ENCODE measurements at regions not wholly inside any gene's neighbourhood (a gene's known extent, or its start where the extent isn't known, plus 50 kb on each side); places are given as distances from the start of the nearest gene placed in this dataset.

- no peaks in the 10 kb centered on the region for H3K9me3 Mint-ChIP-seq
- no peak for TF ChIP-seq CTCF (IDR thresholded peaks at IDR 0.05)
- H3K27ac Mint-ChIP-seq, result no peak overlapping the region
- no peaks in the 10 kb centered on the region for H3K36me3 Mint-ChIP-seq (ENCODE audit: low read depth)
- Histone ChIP-seq H3K4me1 (ENCODE audit: insufficient read depth, low read length) (no peaks in the 10 kb centered on the region), H3K27me3 (ENCODE audit: control insufficient read depth in 1 of 2, insufficient read depth in 2 of 2, low read length in 2 of 2) (no peaks in the 10 kb centered on the region), H3K27ac (ENCODE audit: low read depth in 1 of 2, low read length in 2 of 2) (no peak overlapping the region), H3K9me3 (ENCODE audit: control insufficient read depth in 1 of 2, insufficient read depth in 1 of 2, low read length in 2 of 2) (no peaks in the 10 kb centered on the region), H3K36me3 (ENCODE audit: insufficient read depth, low read length) (no peaks in the 10 kb centered on the region), H3K4me3 (ENCODE audit: low read length) (no peak overlapping the region)
- ChIA-PET POLR2A (no interaction called here), CTCF (no interaction called here)
- intact Hi-C loops (cut with DNase I, micrococcal nuclease), result no loop called here
- DNase-seq, result no peak
- ATAC-seq (ENCODE audit: poor library complexity), result no peak
- H3K4me1 Mint-ChIP-seq (ENCODE audit: low read depth), result no peaks in the 10 kb centered on the region
- peaks cover 14% of the 10 kb centered on the region for H3K27me3 Mint-ChIP-seq
- H3K4me3 Mint-ChIP-seq, result no peak overlapping the region
These were observed 93.6 kb downstream of the RPL27A start for GRCh38 chr11:8776209-8776608.

- DNase-seq, result no peak
- TF ChIP-seq CTCF (IDR thresholded peaks at IDR 0.05), result no peak
- ChIA-PET CTCF (interaction anchor here (1.1 kb wide), 1 partner anchor 10 kb away, joined by 3 read pairs; no protein-coding TSS in a partner anchor), POLR2A (no interaction called here)
- intact Hi-C loops (cut with DNase I, micrococcal nuclease), result no loop called here
- no peaks in the 10 kb centered on the region for H3K9me3 ChIP-seq (ENCODE audit: control insufficient read depth in 1 of 2, insufficient read depth in 1 of 2, low read length in 2 of 2)
- H3K4me1 ChIP-seq (ENCODE audit: insufficient read depth, low read length), result no peaks in the 10 kb centered on the region
- H3K4me3 Mint-ChIP-seq, result no peak overlapping the region
- H3K9me3 Mint-ChIP-seq, result no peaks in the 10 kb centered on the region
- H3K27ac Mint-ChIP-seq, result no peak overlapping the region
- ATAC-seq (ENCODE audit: poor library complexity), result no peak
- H3K27me3 ChIP-seq (ENCODE audit: control insufficient read depth in 1 of 2, insufficient read depth in 2 of 2, low read length in 2 of 2), result no peaks in the 10 kb centered on the region
- no peaks in the 10 kb centered on the region for H3K36me3 ChIP-seq (ENCODE audit: insufficient read depth, low read length)
- H3K27me3 Mint-ChIP-seq, result peaks cover 23% of the 10 kb centered on the region
- H3K36me3 Mint-ChIP-seq (ENCODE audit: low read depth), result no peaks in the 10 kb centered on the region
- no peaks in the 10 kb centered on the region for H3K4me1 Mint-ChIP-seq (ENCODE audit: low read depth)
- H3K27ac ChIP-seq (ENCODE audit: low read depth in 1 of 2, low read length in 2 of 2), result no peak overlapping the region
- no peak overlapping the region for H3K4me3 ChIP-seq (ENCODE audit: low read length)
These were observed 95.5 kb downstream of the RPL27A start for GRCh38 chr11:8777907-8778767.

- Histone ChIP-seq H3K36me3 (ENCODE audit: insufficient read depth, low read length) (no peaks in the 10 kb centered on the region), H3K27me3 (ENCODE audit: control insufficient read depth in 1 of 2, insufficient read depth in 2 of 2, low read length in 2 of 2) (no peaks in the 10 kb centered on the region), H3K4me3 (ENCODE audit: low read length) (no peak overlapping the region), H3K4me1 (ENCODE audit: insufficient read depth, low read length) (no peaks in the 10 kb centered on the region), H3K9me3 (ENCODE audit: control insufficient read depth in 1 of 2, insufficient read depth in 1 of 2, low read length in 2 of 2) (no peaks in the 10 kb centered on the region), H3K27ac (ENCODE audit: low read depth in 1 of 2, low read length in 2 of 2) (no peak overlapping the region)
- Mint-ChIP-seq H3K4me3 (no peak overlapping the region), H3K27ac (no peak overlapping the region), H3K36me3 (ENCODE audit: low read depth) (no peaks in the 10 kb centered on the region), H3K9me3 (no peaks in the 10 kb centered on the region), H3K27me3 (peaks cover 23% of the 10 kb centered on the region), H3K4me1 (ENCODE audit: low read depth) (no peaks in the 10 kb centered on the region)
- ChIA-PET POLR2A (no interaction called here), CTCF (interaction anchor here (1.1 kb wide), 1 partner anchor 11 kb away, joined by 3 read pairs; no protein-coding TSS in a partner anchor)
- no peak for TF ChIP-seq CTCF (IDR thresholded peaks at IDR 0.05)
- ATAC-seq (ENCODE audit: poor library complexity), result no peak
- DNase-seq, result peak in 1 of 14 experiments; percentile 3
- intact Hi-C loops (cut with DNase I, micrococcal nuclease), result no loop called here
These were observed 96.5 kb downstream of the RPL27A start for GRCh38 chr11:8779107-8779506.

Data from CD4-positive, alpha-beta T cell (primary cell).